Fibroblast of the aortic adventitia (primary cell): ENCODE measurements at regions not wholly inside any gene's neighbourhood (a gene's known extent, or its start where the extent isn't known, plus 50 kb on each side); places are given as distances from the start of the nearest gene placed in this dataset.

Experiments
- DNase-seq: peaks from one replicate; pipeline ENCODE4 v3.0.0-alpha.2; 2010; ENCODE audit warnings: low read depth
- H3K4me3 ChIP-seq: 2 replicates; pipeline ENCODE4 v1.5.1; 2011; ENCODE audit warnings: low read depth, mild to moderate bottlenecking, control low read depth, low read length, moderate library complexity
- CTCF ChIP-seq: IDR thresholded peaks from 2 replicates; pipeline ENCODE4 v1.5.1; 2011; ENCODE audit warnings: mild to moderate bottlenecking, low read length, control low read depth, inconsistent platforms; ENCODE audit not compliant: insufficient read depth

- TF ChIP-seq CTCF: no peak
- H3K4me3 ChIP-seq: no peak overlapping the region
- peak; percentile 12 for DNase-seq
Measured at GRCh38 chr11:111153194-111153593, 92.3 kb upstream of the POU2AF2 start.

- peak; percentile 70 for DNase-seq
- TF ChIP-seq CTCF: no peak
- H3K4me3 ChIP-seq: no peak overlapping the region
Measured at GRCh38 chr11:111148953-111149352, 96.6 kb upstream of the POU2AF2 start.

GRCh38 chr11:111148121-111148520 is 97.4 kb upstream of the POU2AF2 start:
- TF ChIP-seq CTCF: no peak
- peak; percentile 39 for DNase-seq

GRCh38 chr11:111137846-111138245 is 107.7 kb upstream of the POU2AF2 start:
- DNase-seq: no peak
- H3K4me3 ChIP-seq: no peak overlapping the region
- TF ChIP-seq CTCF: no peak

More at GRCh38 chr11:111148121-111148520, 97.4 kb upstream of the POU2AF2 start:
- no peak overlapping the region for H3K4me3 ChIP-seq

- DNase-seq: no peak
- H3K4me3 ChIP-seq: no peak overlapping the region
- TF ChIP-seq CTCF: no peak
Measured at GRCh38 chr11:111135778-111136570, 109.6 kb upstream of the POU2AF2 start.

GRCh38 chr11:111135101-111135500 is 110.4 kb upstream of the POU2AF2 start:
- TF ChIP-seq CTCF: no peak
- H3K4me3 ChIP-seq: no peak overlapping the region
- no peak for DNase-seq
